ENCODE measurements at regions not wholly inside any gene's neighbourhood (a gene's known extent, or its start where the extent isn't known, plus 50 kb on each side); places are given as distances from the start of the nearest gene placed in this dataset.

- DNase-seq (ENCODE audit: low read depth): peak; percentile 97
- TF ChIP-seq CTCF (conservative IDR thresholded peaks at IDR 0.05; ENCODE audit: low read length): no peak
- no peak overlapping the region for H3K4me3 ChIP-seq (ENCODE audit: low read length)
Measured at GRCh38 chr1:98086796-98087441, 166.1 kb upstream of the DPYD start.

- TF ChIP-seq CTCF (conservative IDR thresholded peaks at IDR 0.05; ENCODE audit: low read length): no peak
- peak; percentile 76 for DNase-seq (ENCODE audit: low read depth)
- no peak overlapping the region for H3K4me3 ChIP-seq (ENCODE audit: low read length)
Measured at GRCh38 chr1:98086156-98086555, 165.3 kb upstream of the DPYD start.

GRCh38 chr1:98084188-98084587 lies 163.4 kb upstream of the DPYD start:
- no peak for DNase-seq (ENCODE audit: low read depth)
- TF ChIP-seq CTCF (conservative IDR thresholded peaks at IDR 0.05; ENCODE audit: low read length): no peak
- H3K4me3 ChIP-seq (ENCODE audit: low read length): no peak overlapping the region

GRCh38 chr1:98081944-98082343 lies 161.1 kb upstream of the DPYD start:
- no peak overlapping the region for H3K4me3 ChIP-seq (ENCODE audit: low read length)
- no peak for DNase-seq (ENCODE audit: low read depth)
- TF ChIP-seq CTCF (conservative IDR thresholded peaks at IDR 0.05; ENCODE audit: low read length): no peak

- DNase-seq (ENCODE audit: low read depth): no peak
- H3K4me3 ChIP-seq (ENCODE audit: low read length): no peak overlapping the region
- no peak for TF ChIP-seq CTCF (conservative IDR thresholded peaks at IDR 0.05; ENCODE audit: low read length)
Measured at GRCh38 chr1:98078596-98078995, 157.8 kb upstream of the DPYD start.

- no peak for DNase-seq (ENCODE audit: low read depth)
- no peak for TF ChIP-seq CTCF (conservative IDR thresholded peaks at IDR 0.05; ENCODE audit: low read length)
- H3K4me3 ChIP-seq (ENCODE audit: low read length): no peak overlapping the region
Measured at GRCh38 chr1:98077691-98078090, 156.9 kb upstream of the DPYD start.

GRCh38 chr1:98075626-98076025 lies 154.8 kb upstream of the DPYD start:
- no peak overlapping the region for H3K4me3 ChIP-seq (ENCODE audit: low read length)
- TF ChIP-seq CTCF (conservative IDR thresholded peaks at IDR 0.05; ENCODE audit: low read length): no peak
- no peak for DNase-seq (ENCODE audit: low read depth)

Measured in AG10803 (cell line).